GM21423 (cell line): ENCODE measurements at regions not wholly inside any gene's neighbourhood (a gene's known extent, or its start where the extent isn't known, plus 50 kb on each side); places are given as distances from the start of the nearest gene placed in this dataset.

Source experiments
- ATAC-seq: cut with Tn5 transposase; IDR thresholded peaks from one replicate; pipeline ENCODE4 v1.9.1; 2021; ENCODE audit warnings: mild to moderate bottlenecking, moderate library complexity; ENCODE audit not compliant: unreplicated experiment

- ATAC-seq: no peak
Measured at GRCh38 chr20:6831461-6831860, 64.0 kb downstream of the BMP2 start.

- ATAC-seq: no peak
Measured at GRCh38 chr20:6832811-6833210, 65.3 kb downstream of the BMP2 start.

- ATAC-seq: no peak
Measured at GRCh38 chr20:6835609-6836008, 68.1 kb downstream of the BMP2 start.

- no peak for ATAC-seq
Measured at GRCh38 chr20:6836821-6837374, 69.4 kb downstream of the BMP2 start.

GRCh38 chr20:6837730-6838129 is 70.2 kb downstream of the BMP2 start:
- no peak for ATAC-seq

GRCh38 chr20:6838181-6838826 is 70.8 kb downstream of the BMP2 start:
- no peak for ATAC-seq

GRCh38 chr20:6841128-6841527 is 73.6 kb downstream of the BMP2 start:
- ATAC-seq: no peak

GRCh38 chr20:6845141-6845540 is 77.7 kb downstream of the BMP2 start:
- ATAC-seq: no peak

GRCh38 chr20:6848041-6848440 is 80.6 kb downstream of the BMP2 start:
- ATAC-seq: no peak

- ATAC-seq: no peak
Measured at GRCh38 chr20:6848992-6849391, 81.5 kb downstream of the BMP2 start.

- no peak for ATAC-seq
Measured at GRCh38 chr20:6851136-6851535, 83.7 kb downstream of the BMP2 start.

GRCh38 chr20:6852478-6852877 is 85.0 kb downstream of the BMP2 start:
- no peak for ATAC-seq

GRCh38 chr20:6855104-6855503 is 87.6 kb downstream of the BMP2 start:
- ATAC-seq: no peak

GRCh38 chr20:6855796-6856195 is 88.3 kb downstream of the BMP2 start:
- ATAC-seq: no peak

- ATAC-seq: no peak
Measured at GRCh38 chr20:6857927-6858326, 90.4 kb downstream of the BMP2 start.

GRCh38 chr20:6863355-6863754 is 95.9 kb downstream of the BMP2 start:
- no peak for ATAC-seq

- ATAC-seq: no peak
Measured at GRCh38 chr20:6863798-6864201, 96.3 kb downstream of the BMP2 start.

GRCh38 chr20:6864740-6865139 is 97.3 kb downstream of the BMP2 start:
- ATAC-seq: no peak

GRCh38 chr20:6866741-6867140 is 99.3 kb downstream of the BMP2 start:
- ATAC-seq: no peak

GRCh38 chr20:6868861-6869260 is 101.4 kb downstream of the BMP2 start:
- no peak for ATAC-seq

GRCh38 chr20:6870559-6870958 is 103.1 kb downstream of the BMP2 start:
- no peak for ATAC-seq

GRCh38 chr20:6877633-6878032 is 110.1 kb downstream of the BMP2 start:
- ATAC-seq: no peak
